Heart left ventricle (tissue), 16 donors: ENCODE measurements at regions not wholly inside any gene's neighbourhood (a gene's known extent, or its start where the extent isn't known, plus 50 kb on each side); places are given as distances from the start of the nearest gene placed in this dataset.

Source experiments
- ATAC-seq, 4 donors: fragments of 200-7000 bp; cut with Tn5 transposase; one replicate each; pipeline ENCODE4 v1.9.1; 2020 to 2022; ENCODE audit warnings: moderate library complexity in 4 of 4, mild to moderate bottlenecking in 3 of 4, moderate number of reproducible peaks in 1 of 4
- DNase-seq, 5 donors: peaks; one replicate each; pipeline ENCODE4 v3.0.0-alpha.2; 2020
- H3K27ac ChIP-seq, 12 donors: fragments of 200-600 bp; sonication (generic) in 4 of 12; one replicate each; pipeline versions ENCODE4 v1.5.0 to v1.8.0; 2016 to 2022; ENCODE audit warnings: mild to moderate bottlenecking in 2 of 12
- H3K27me3 ChIP-seq, 9 donors: fragments of 200-600 bp; sonication (generic) in 2 of 9; one replicate each; pipeline versions ENCODE4 v1.5.1 to v1.8.0; 2016 to 2022; ENCODE audit warnings: mild to moderate bottlenecking in 3 of 9
- H3K36me3 ChIP-seq, 9 donors: fragments of 200-600 bp; sonication (generic) in 2 of 9; one replicate each; pipeline versions ENCODE4 v1.5.0 to v1.8.0; 2018 to 2022; ENCODE audit warnings: mild to moderate bottlenecking in 2 of 9
- H3K4me1 ChIP-seq, 12 donors: fragments of 200-600 bp; sonication (generic) in 4 of 12; one replicate each; pipeline versions ENCODE4 v1.5.0 to v1.8.0; 2016 to 2022; ENCODE audit warnings: mild to moderate bottlenecking in 3 of 12
- H3K4me3 ChIP-seq, 12 donors: fragments of 200-600 bp; sonication (generic) in 4 of 12; one replicate each; pipeline versions ENCODE4 v1.5.0 to v1.8.0; 2017 to 2022; ENCODE audit warnings: mild to moderate bottlenecking in 9 of 12, moderate library complexity in 4 of 12
- H3K9me3 ChIP-seq, 12 donors: fragments of 200-600 bp; sonication (generic) in 4 of 12; one replicate each; pipeline versions ENCODE4 v1.5.0 to v1.8.0; 2016 to 2022; ENCODE audit warnings: mild to moderate bottlenecking in 1 of 12
- POLR2A ChIP-seq, 2 donors: fragments of 450-650 bp; IDR thresholded peaks; one replicate each; pipeline ENCODE4 v1.6.1; 2017; ENCODE audit warnings: antibody characterized with exemption in 2 of 2, mild to moderate bottlenecking in 2 of 2, moderate library complexity in 2 of 2
- WGBS, 4 donors: extraction: QIAGEN DNeasy Blood & Tissue Kit in 2 of 4; methylation state at CpG; one replicate each; pipeline versions ENCODE4 v1.1.5 to v1.1.7; 2013 to 2018; 5-methylcytosine and 5-hydroxymethylcytosine counted together
- intact Hi-C, 10 donors: fragments of 100-400 bp; cut with DNase I; formaldehyde crosslinking; loops; one replicate each; pipeline versions ENCODE4 v1.11.1 to v1.14.2; 2022
- TF ChIP-seq, protein P1 (sequence below), 12 donors: fragments of 200-600 bp; sonication (generic) in 4 of 12; IDR thresholded peaks; one replicate each; pipeline versions ENCODE4 v1.5.0 to v1.8.0; 2018 to 2022; ENCODE audit warnings: antibody characterized with exemption in 12 of 12, mild to moderate bottlenecking in 5 of 12
- donor health status: ischemic (EF 13 %, LVEDD 7.1; RV severe dilation, severe dysfunction).
- donor health status: healthy with polysubstance abuse.
- donor health status: DM: no; HTN: yes; CAD: no.
- donor health status: DM: no; HTN: no; CAD: no.
- donor health status: ischemic (EF 25% LVEDD 6.9; RV normal size, moderate dysfunction).
- donor health status: ischemic (EF 25% LVEDD 5.7; RV mildly dilated, moderate dysfunction).
- donor health status: healthy.
- donor health status: DM: yes; HTN: yes; CAD: no.
- donor health status: ischemic (EF 35%, LVEDD 5.7; RV mildly dilated, moderate dysfunction).
- donor health status: nonischemic (EF 11% LVEDD 7.7; RV severe dilation, severe dysfunction).
- donor health status: DM: yes; HTN: yes; CAD: no.
- donor health status: PGD.
- donor health status: ischemic (EF 29% LVEDD 5.4; RV normal size, mild dysfunction).
- donor health status: nonischemic (EF 23%, LVEDD 6.1; RV moderate dilation, normal function).

- no peak overlapping the region for H3K4me3 ChIP-seq
- H3K27ac ChIP-seq: no peak overlapping the region
- intact Hi-C loops: no loop called here
- H3K36me3 ChIP-seq: no peaks in the 10 kb centered on the region
- TF ChIP-seq, protein P1, sequence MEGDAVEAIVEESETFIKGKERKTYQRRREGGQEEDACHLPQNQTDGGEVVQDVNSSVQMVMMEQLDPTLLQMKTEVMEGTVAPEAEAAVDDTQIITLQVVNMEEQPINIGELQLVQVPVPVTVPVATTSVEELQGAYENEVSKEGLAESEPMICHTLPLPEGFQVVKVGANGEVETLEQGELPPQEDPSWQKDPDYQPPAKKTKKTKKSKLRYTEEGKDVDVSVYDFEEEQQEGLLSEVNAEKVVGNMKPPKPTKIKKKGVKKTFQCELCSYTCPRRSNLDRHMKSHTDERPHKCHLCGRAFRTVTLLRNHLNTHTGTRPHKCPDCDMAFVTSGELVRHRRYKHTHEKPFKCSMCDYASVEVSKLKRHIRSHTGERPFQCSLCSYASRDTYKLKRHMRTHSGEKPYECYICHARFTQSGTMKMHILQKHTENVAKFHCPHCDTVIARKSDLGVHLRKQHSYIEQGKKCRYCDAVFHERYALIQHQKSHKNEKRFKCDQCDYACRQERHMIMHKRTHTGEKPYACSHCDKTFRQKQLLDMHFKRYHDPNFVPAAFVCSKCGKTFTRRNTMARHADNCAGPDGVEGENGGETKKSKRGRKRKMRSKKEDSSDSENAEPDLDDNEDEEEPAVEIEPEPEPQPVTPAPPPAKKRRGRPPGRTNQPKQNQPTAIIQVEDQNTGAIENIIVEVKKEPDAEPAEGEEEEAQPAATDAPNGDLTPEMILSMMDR (IDR thresholded peaks at IDR 0.05): no peak
- TF ChIP-seq POLR2A (IDR thresholded peaks at IDR 0.05): no peak
- no peaks in the 10 kb centered on the region for H3K27me3 ChIP-seq
- WGBS, 4 donors: 32 to 42% (median 36%) methylated on average over 11 of the region's 11 CpGs
- no peaks in the 10 kb centered on the region for H3K4me1 ChIP-seq
- DNase-seq (no peak), ATAC-seq (no peak)
- peaks cover 0 to 3% (median 0%) of the 10 kb centered on the region in 12 donors for H3K9me3 ChIP-seq
Measured at GRCh38 chr3:87509401-87509800, 233.0 kb upstream of the POU1F1 start.

GRCh38 chr3:87508921-87509320 lies 232.5 kb upstream of the POU1F1 start:
- TF ChIP-seq, protein P1 (IDR thresholded peaks at IDR 0.05): no peak
- TF ChIP-seq POLR2A (IDR thresholded peaks at IDR 0.05): no peak
- intact Hi-C loops: no loop called here
- H3K4me1 ChIP-seq: no peaks in the 10 kb centered on the region
- peaks cover 0 to 3% (median 0%) of the 10 kb centered on the region in 12 donors for H3K9me3 ChIP-seq
- H3K27me3 ChIP-seq: no peaks in the 10 kb centered on the region
- DNase-seq (no peak), ATAC-seq (no peak)
- 46 to 51% (median 48%) methylated on average over 3 of the region's 3 CpGs for WGBS, 4 donors
- no peak overlapping the region for H3K27ac ChIP-seq
- H3K36me3 ChIP-seq: no peaks in the 10 kb centered on the region
- H3K4me3 ChIP-seq: no peak overlapping the region

- H3K36me3 ChIP-seq: no peaks in the 10 kb centered on the region
- intact Hi-C loops: no loop called here
- DNase-seq: no peak
- H3K9me3 ChIP-seq: peaks cover 0 to 3% (median 0%) of the 10 kb centered on the region in 12 donors
- H3K4me3 ChIP-seq: no peak overlapping the region
- ATAC-seq: no peak
- no peak for TF ChIP-seq POLR2A (IDR thresholded peaks at IDR 0.05)
- TF ChIP-seq, protein P1 (IDR thresholded peaks at IDR 0.05): no peak
- no peaks in the 10 kb centered on the region for H3K4me1 ChIP-seq
- no peak overlapping the region for H3K27ac ChIP-seq
- H3K27me3 ChIP-seq: no peaks in the 10 kb centered on the region
- WGBS, 4 donors: 36 to 67% (median 52%) methylated on average over 1 of the region's 1 CpG
Measured at GRCh38 chr3:87507753-87508152, 231.4 kb upstream of the POU1F1 start.

DNA sequence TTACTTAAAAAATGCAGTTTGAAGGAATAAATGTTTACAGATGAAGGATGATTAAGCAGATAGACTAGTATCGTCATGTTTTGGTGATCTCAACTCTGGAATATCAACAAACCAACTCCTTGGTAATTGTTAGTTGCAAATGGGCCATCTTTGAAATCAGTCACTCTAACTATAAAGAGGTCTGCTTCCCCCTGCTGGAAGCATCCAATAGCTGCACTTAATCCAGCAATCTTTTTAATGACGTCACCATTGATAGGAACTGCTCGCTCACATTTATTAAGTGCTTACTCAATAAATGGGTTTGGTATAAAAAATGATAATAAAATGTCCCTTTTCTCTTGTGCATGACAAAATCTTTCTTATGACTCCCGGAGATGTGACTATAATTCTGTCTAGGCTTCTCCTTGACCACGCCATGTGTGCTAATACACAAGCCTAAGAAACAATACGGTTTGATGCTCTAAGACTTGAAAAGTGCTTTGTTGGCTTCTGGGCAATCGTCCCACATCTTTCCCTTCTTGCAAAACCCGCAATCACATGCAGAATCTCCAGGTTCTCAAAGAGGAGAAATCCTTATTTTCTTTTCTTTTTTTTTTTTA lies 227.6 kb upstream of the POU1F1 start:
- Histone ChIP-seq H3K27ac (no peak overlapping the region), H3K27me3 (no peaks in the 10 kb centered on the region), H3K36me3 (no peaks in the 10 kb centered on the region), H3K9me3 (peaks cover 0 to 3% (median 0%) of the 10 kb centered on the region in 12 donors), H3K4me1 (no peaks in the 10 kb centered on the region), H3K4me3 (no peak overlapping the region)
- 38 to 46% (median 44%) methylated on average over 8 of the region's 8 CpGs for WGBS, 4 donors
- DNase-seq (no peak), ATAC-seq (no peak)
- intact Hi-C loops: no loop called here
- TF ChIP-seq POLR2A (IDR thresholded peaks at IDR 0.05): no peak
- TF ChIP-seq, protein P1 (IDR thresholded peaks at IDR 0.05): peak in 5 of 12 donors; percentile 10 to 35 (median 25)
